Neuronal stem cell (in vitro differentiated cells): ENCODE measurements at regions not wholly inside any gene's neighbourhood (a gene's known extent, or its start where the extent isn't known, plus 50 kb on each side); places are given as distances from the start of the nearest gene placed in this dataset.

Experiments
- DNase-seq: peaks from one replicate; pipeline ENCODE4 v3.0.0-alpha.2; 2013; ENCODE audit warnings: low spot score
- H2AFZ ChIP-seq: one replicate; pipeline ENCODE4 v1.6.1; 2013; ENCODE audit warnings: mild to moderate bottlenecking, low read length, inconsistent platforms
- H2AK5ac ChIP-seq: 2 replicates; pipeline ENCODE4 v1.6.1; 2013; ENCODE audit warnings: low read depth, mild to moderate bottlenecking, inconsistent platforms, low read length, moderate library complexity, mixed read lengths
- H2BK120ac ChIP-seq: 2 replicates; pipeline ENCODE4 v1.6.1; 2013; ENCODE audit warnings: low read depth, mild to moderate bottlenecking, inconsistent platforms, low read length, moderate library complexity, mixed read lengths
- H2BK12ac ChIP-seq: one replicate; pipeline ENCODE4 v1.6.1; 2013; ENCODE audit warnings: low read length, inconsistent platforms
- H2BK15ac ChIP-seq: 2 replicates; pipeline ENCODE4 v1.6.1; 2013; ENCODE audit warnings: mild to moderate bottlenecking, low read length, inconsistent platforms, mixed read lengths
- H2BK5ac ChIP-seq: one replicate; pipeline ENCODE4 v1.6.1; 2013; ENCODE audit warnings: inconsistent platforms, mild to moderate bottlenecking, low read length, moderate library complexity
- H3K14ac ChIP-seq: one replicate; pipeline ENCODE4 v1.6.1; 2013; ENCODE audit warnings: low read length, inconsistent platforms
- H3K18ac ChIP-seq: 2 replicates; pipeline ENCODE4 v1.6.1; 2013; ENCODE audit warnings: low read length, inconsistent platforms
- H3K23ac ChIP-seq: 2 replicates; pipeline ENCODE4 v1.6.1; 2013; ENCODE audit warnings: low read depth, mild to moderate bottlenecking, mixed read lengths, low read length, inconsistent platforms; ENCODE audit not compliant: poor library complexity
- H3K27ac ChIP-seq: replicated peaks from 3 replicates; pipeline ENCODE4 v1.5.1; 2013; ENCODE audit warnings: low read length, inconsistent platforms
- H3K27me3 ChIP-seq, 3 experiments: 2 replicates each; pipeline ENCODE4 v1.6.1; 2013; ENCODE audit warnings: low read length in 3 of 3, mild to moderate bottlenecking in 2 of 3, inconsistent platforms in 1 of 3, low read depth in 1 of 3, mixed read lengths in 1 of 3, moderate library complexity in 1 of 3; ENCODE audit not compliant: control insufficient read depth in 3 of 3, insufficient read depth in 3 of 3
- H3K36me3 ChIP-seq, 2 donors: replicated peaks in 1 of 2; 2 replicates each; pipeline ENCODE4 v1.6.1; 2013; ENCODE audit warnings: low read length in 2 of 2; ENCODE audit not compliant: control insufficient read depth in 2 of 2, insufficient read depth in 2 of 2
- H3K4ac ChIP-seq: 2 replicates; pipeline ENCODE4 v1.6.1; 2013; ENCODE audit warnings: inconsistent platforms, mild to moderate bottlenecking, low read length, moderate library complexity
- H3K4me1 ChIP-seq, 2 donors: 1 replicate in 1 of 2; 2 replicates in 1 of 2; pipeline ENCODE4 v1.6.1; 2013; ENCODE audit warnings: low read length in 2 of 2, low read depth in 1 of 2; ENCODE audit not compliant: control insufficient read depth in 2 of 2, insufficient read depth in 1 of 2
- H3K4me2 ChIP-seq: one replicate; pipeline ENCODE4 v1.6.1; 2013; ENCODE audit warnings: mild to moderate bottlenecking, low read length, inconsistent platforms; ENCODE audit not compliant: insufficient read depth, poor library complexity, severe bottlenecking
- H3K4me3 ChIP-seq, 2 donors: 2 replicates each; pipeline ENCODE4 v1.5.1; 2013; ENCODE audit warnings: low read length in 2 of 2, mild to moderate bottlenecking in 2 of 2, inconsistent platforms in 1 of 2, moderate library complexity in 1 of 2
- H3K79me1 ChIP-seq: one replicate; pipeline ENCODE4 v1.6.1; 2013; ENCODE audit warnings: low read depth, mild to moderate bottlenecking, inconsistent platforms, low read length, moderate library complexity
- H3K9ac ChIP-seq: one replicate; pipeline ENCODE4 v1.6.1; 2013; ENCODE audit warnings: mild to moderate bottlenecking, low read depth, low read length, inconsistent platforms; ENCODE audit not compliant: poor library complexity
- H3K9me3 ChIP-seq, 2 donors: replicated peaks in 1 of 2; 2 replicates each; pipeline versions ENCODE3 to v1.6.1; 2013; ENCODE audit warnings: low read length in 2 of 2, mild to moderate bottlenecking in 2 of 2, inconsistent platforms in 1 of 2, low read depth in 1 of 2, mixed read lengths in 1 of 2, moderate library complexity in 1 of 2; ENCODE audit not compliant: control insufficient read depth in 2 of 2, insufficient read depth in 1 of 2
- H4K8ac ChIP-seq: one replicate; pipeline ENCODE4 v1.6.1; 2013; ENCODE audit warnings: low read depth, mild to moderate bottlenecking, inconsistent platforms, low read length, moderate library complexity
- H4K91ac ChIP-seq: one replicate; pipeline ENCODE4 v1.6.1; 2013; ENCODE audit warnings: low read length, low read depth, mild to moderate bottlenecking, inconsistent platforms; ENCODE audit not compliant: poor library complexity
- WGBS, 2 donors: extraction: QIAGEN DNeasy Blood & Tissue Kit; methylation state at CpG; one replicate each; pipeline ENCODE4 v1.1.7; 2013; ENCODE audit warnings: missing lambda C conversion rate in 2 of 2, mixed read lengths in 1 of 2; ENCODE audit not compliant: insufficient read length in 2 of 2, insufficient replicate concordance in 1 of 2; ENCODE audit errors: extremely low coverage in 2 of 2; 5-methylcytosine and 5-hydroxymethylcytosine counted together

DNA sequence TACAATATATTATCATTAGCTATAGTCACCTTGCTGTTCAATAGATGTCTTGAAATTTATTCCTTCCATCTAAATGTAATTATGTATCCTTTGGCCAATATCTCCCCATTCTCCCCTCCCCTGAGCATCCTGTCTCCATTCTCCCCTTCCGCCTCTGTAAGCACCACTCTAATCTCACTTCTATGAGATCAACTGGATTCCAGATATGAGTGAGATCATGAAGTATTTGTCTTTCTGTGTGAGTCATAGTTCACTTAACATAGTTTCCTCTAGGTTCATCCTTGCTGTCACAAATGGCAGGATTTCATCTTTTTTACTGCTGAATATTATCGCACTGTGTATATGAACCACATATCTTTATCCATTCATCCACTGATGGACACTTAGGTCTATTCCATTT is 148.8 kb upstream of the NDN start:
- Histone ChIP-seq H3K14ac (no peak overlapping the region), H3K4me1 (no peaks in the 10 kb centered on the region), H3K23ac (no peak overlapping the region), H4K91ac (no peak overlapping the region), H3K36me3 (peaks cover 0 to 7% of the 10 kb centered on the region in 2 donors), H3K4ac (no peak overlapping the region), H3K27me3 (no peaks in the 10 kb centered on the region), H2BK15ac (no peak overlapping the region), H2BK12ac (no peak overlapping the region), H3K4me3 (no peak overlapping the region), H3K27ac (no peak overlapping the region), H2AK5ac (no peak overlapping the region), H3K9me3 (peaks cover 2 to 3% of the 10 kb centered on the region in 2 donors), H3K9ac (no peak overlapping the region), H2AFZ (no peak overlapping the region), H3K4me2 (no peak overlapping the region), H2BK5ac (no peak overlapping the region), H4K8ac (no peak overlapping the region), H2BK120ac (no peak overlapping the region), H3K18ac (no peak overlapping the region), H3K79me1 (no peaks in the 10 kb centered on the region)
- DNase-seq, result no peak
- no CpG with 5 or more reads among the region's 2 CpGs for WGBS, 2 donors

DNA sequence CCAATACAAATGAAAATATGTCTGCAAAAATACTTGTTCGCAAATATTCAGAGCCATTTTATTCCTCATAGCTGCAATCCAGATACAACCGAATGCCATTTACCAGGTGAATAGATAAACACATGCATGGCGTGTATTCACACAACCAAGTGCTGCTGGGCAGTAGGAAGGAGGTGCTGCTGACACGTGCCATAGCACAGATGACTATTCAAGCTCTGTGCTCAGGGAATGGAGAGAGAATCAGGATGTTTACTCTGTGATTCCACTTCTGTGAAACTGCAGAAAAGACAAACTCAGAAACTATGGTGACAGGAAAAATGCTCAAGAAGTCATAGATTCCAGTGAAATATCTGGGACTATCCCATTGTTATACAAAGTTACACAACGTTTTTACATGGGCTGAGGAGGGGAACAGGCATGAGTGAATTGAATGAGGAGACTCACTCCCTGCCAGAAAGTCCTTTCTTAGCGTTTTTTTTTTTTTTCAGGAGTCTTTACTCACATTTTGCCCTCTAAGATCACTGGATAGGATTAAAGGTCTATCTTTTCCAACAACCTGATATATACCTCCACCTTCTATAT is 152.9 kb upstream of the NDN start:
- Histone ChIP-seq H4K91ac (no peak overlapping the region), H3K27ac (no peak overlapping the region), H2AK5ac (no peak overlapping the region), H3K36me3 (no peaks in the 10 kb centered on the region), H2AFZ (no peak overlapping the region), H3K18ac (no peak overlapping the region), H4K8ac (no peak overlapping the region), H3K23ac (no peak overlapping the region), H3K27me3 (no peaks in the 10 kb centered on the region), H2BK12ac (no peak overlapping the region), H3K14ac (no peak overlapping the region), H3K9me3 (peaks cover 0 to 2% of the 10 kb centered on the region in 2 donors), H3K79me1 (no peaks in the 10 kb centered on the region), H3K4me3 (no peak overlapping the region), H3K4ac (no peak overlapping the region), H2BK15ac (no peak overlapping the region), H3K9ac (no peak overlapping the region), H3K4me2 (no peak overlapping the region), H3K4me1 (no peaks in the 10 kb centered on the region), H2BK5ac (no peak overlapping the region), H2BK120ac (no peak overlapping the region)
- no peak for DNase-seq
- no CpG with 5 or more reads among the region's 6 CpGs for WGBS, 2 donors

DNA sequence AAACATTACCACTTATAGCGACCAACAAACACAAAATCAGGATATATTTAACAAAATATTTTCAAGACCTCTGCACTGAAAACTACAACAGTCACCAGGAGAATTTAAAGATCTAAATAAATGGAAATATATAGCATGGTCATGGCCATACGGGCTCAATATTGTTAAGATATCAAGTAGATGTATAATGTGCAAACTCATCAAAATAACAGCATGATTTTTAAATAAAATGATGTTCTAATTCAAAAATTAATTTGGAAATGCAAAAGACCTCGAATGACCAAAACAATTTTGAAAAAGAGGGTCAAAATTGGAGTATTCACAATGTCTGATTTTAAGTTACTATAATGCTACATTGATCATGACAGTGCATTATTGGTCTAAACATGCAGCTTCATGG is 159.1 kb upstream of the NDN start:
- Histone ChIP-seq H2BK5ac (no peak overlapping the region), H3K14ac (no peak overlapping the region), H3K18ac (no peak overlapping the region), H2AK5ac (no peak overlapping the region), H3K9ac (no peak overlapping the region), H3K4ac (no peak overlapping the region), H2BK12ac (no peak overlapping the region), H2BK15ac (no peak overlapping the region), H2AFZ (no peak overlapping the region), H3K79me1 (no peaks in the 10 kb centered on the region), H4K8ac (no peak overlapping the region), H3K27me3 (no peaks in the 10 kb centered on the region), H3K27ac (no peak overlapping the region), H3K9me3 (peaks cover 0 to 3% of the 10 kb centered on the region in 2 donors), H3K23ac (no peak overlapping the region), H3K36me3 (no peaks in the 10 kb centered on the region), H3K4me2 (no peak overlapping the region), H3K4me3 (no peak overlapping the region), H4K91ac (no peak overlapping the region), H3K4me1 (no peaks in the 10 kb centered on the region), H2BK120ac (no peak overlapping the region)
- no CpG with 5 or more reads among the region's 3 CpGs for WGBS, 2 donors
- no peak for DNase-seq

DNA sequence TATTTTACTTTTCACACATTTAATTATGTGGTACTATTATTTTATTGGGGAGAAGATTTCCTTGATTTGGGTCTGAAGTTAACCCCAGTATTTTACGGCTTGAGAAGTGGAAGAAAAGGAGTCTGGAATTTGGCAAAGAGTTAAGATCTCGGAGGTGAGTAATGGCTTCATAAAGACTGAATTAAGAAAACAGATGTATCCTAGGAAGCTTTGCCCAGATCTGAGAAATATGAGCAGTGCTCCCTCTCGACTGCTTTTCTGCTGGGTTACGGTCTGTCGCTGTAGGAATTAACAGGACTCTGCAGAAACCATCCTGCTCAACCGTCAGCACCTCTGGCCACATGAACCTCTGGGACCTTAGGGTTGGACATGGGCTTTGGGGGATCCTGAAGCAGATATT is 163.6 kb upstream of the NDN start:
- no peak overlapping the region for H2BK120ac ChIP-seq
- H3K27ac ChIP-seq, result no peak overlapping the region
- no peak overlapping the region for H2BK12ac ChIP-seq
- H2BK15ac ChIP-seq, result no peak overlapping the region
- peaks cover 5 to 14% of the 10 kb centered on the region in 2 donors for H3K4me1 ChIP-seq
- no peak overlapping the region for H3K4me2 ChIP-seq
- H3K27me3 ChIP-seq, result no peaks in the 10 kb centered on the region
- no peak overlapping the region for H2AK5ac ChIP-seq
- no peak overlapping the region for H3K23ac ChIP-seq
- H2AFZ ChIP-seq, result no peak overlapping the region
- peaks cover 0 to 14% of the 10 kb centered on the region in 2 donors for H3K9me3 ChIP-seq
- H3K36me3 ChIP-seq, result no peaks in the 10 kb centered on the region
- H2BK5ac ChIP-seq, result no peak overlapping the region
- no CpG with 5 or more reads among the region's 6 CpGs for WGBS, 2 donors
- no peak overlapping the region for H3K18ac ChIP-seq
- no peak overlapping the region for H3K9ac ChIP-seq
- no peak overlapping the region for H3K14ac ChIP-seq
- no peak overlapping the region for H4K91ac ChIP-seq
- H4K8ac ChIP-seq, result no peak overlapping the region
- H3K4me3 ChIP-seq, result no peak overlapping the region
- no peak overlapping the region for H3K4ac ChIP-seq
- no peaks in the 10 kb centered on the region for H3K79me1 ChIP-seq
- no peak for DNase-seq
